Fibroblast of pulmonary artery (primary cell): ENCODE measurements at regions not wholly inside any gene's neighbourhood (a gene's known extent, or its start where the extent isn't known, plus 50 kb on each side); places are given as distances from the start of the nearest gene placed in this dataset.

Source experiments
- DNase-seq: peaks from one replicate; pipeline ENCODE4 v3.0.0-alpha.2; 2010; ENCODE audit warnings: low read depth
- H3K4me3 ChIP-seq: replicated peaks from 2 replicates; pipeline ENCODE4 v1.5.1; 2011; ENCODE audit warnings: low read depth, mild to moderate bottlenecking, control low read depth, low read length, moderate library complexity
- CTCF ChIP-seq: IDR thresholded peaks from 2 replicates; pipeline ENCODE4 v1.5.1; 2011; ENCODE audit warnings: mild to moderate bottlenecking, control low read depth, low read length, inconsistent platforms; ENCODE audit errors: missing control alignments

- no peak for TF ChIP-seq CTCF
- no peak for DNase-seq
- no peak overlapping the region for H3K4me3 ChIP-seq
Measured at GRCh38 chr1:112057736-112058135, 68.3 kb upstream of the KCND3 start.

GRCh38 chr1:112058815-112059450 lies 69.5 kb upstream of the KCND3 start:
- no peak for DNase-seq
- TF ChIP-seq CTCF = no peak
- no peak overlapping the region for H3K4me3 ChIP-seq

- no peak for TF ChIP-seq CTCF
- H3K4me3 ChIP-seq = no peak overlapping the region
- DNase-seq = no peak
Measured at GRCh38 chr1:112059679-112060078, 70.2 kb upstream of the KCND3 start.

GRCh38 chr1:112060261-112060660 lies 70.8 kb upstream of the KCND3 start:
- no peak for TF ChIP-seq CTCF
- DNase-seq = no peak
- no peak overlapping the region for H3K4me3 ChIP-seq

GRCh38 chr1:112061056-112061455 lies 71.6 kb upstream of the KCND3 start:
- no peak for TF ChIP-seq CTCF
- no peak overlapping the region for H3K4me3 ChIP-seq
- DNase-seq = no peak

GRCh38 chr1:112061901-112062320 lies 72.4 kb upstream of the KCND3 start:
- no peak for TF ChIP-seq CTCF

More at GRCh38 chr1:112061901-112062320, 72.4 kb upstream of the KCND3 start:
- DNase-seq = no peak
- H3K4me3 ChIP-seq = no peak overlapping the region
